Esophagus muscularis mucosa (tissue), 3 donors: ENCODE measurements at regions not wholly inside any gene's neighbourhood (a gene's known extent, or its start where the extent isn't known, plus 50 kb on each side); places are given as distances from the start of the nearest gene placed in this dataset.

ENCODE experiments used
- CTCF ChIP-seq, 3 experiments: fragments of 200-600 bp in 2 of 3; fragments of 450-650 bp in 1 of 3; sonication (generic) in 2 of 3; IDR thresholded peaks; one replicate each; pipeline ENCODE4 v1.5.1; 2017 to 2019; ENCODE audit warnings: antibody characterized with exemption in 3 of 3, mild to moderate bottlenecking in 2 of 3, moderate library complexity in 1 of 3
- POLR2AphosphoS5 ChIP-seq, 2 donors: sonication (generic); formaldehyde crosslinking; IDR thresholded peaks; one replicate each; pipeline ENCODE4 v1.6.1; 2017; ENCODE audit warnings: antibody characterized with exemption in 2 of 2

GRCh38 chr4:22019676-22020075 lies 71.1 kb upstream of the KCNIP4 start:
- TF ChIP-seq CTCF (IDR thresholded peaks at IDR 0.05), result no peak
- TF ChIP-seq POLR2AphosphoS5 (IDR thresholded peaks at IDR 0.05), result no peak
